ENCODE measurements at regions not wholly inside any gene's neighbourhood (a gene's known extent, or its start where the extent isn't known, plus 50 kb on each side); places are given as distances from the start of the nearest gene placed in this dataset.
"Not testable (repeated sequence)": the region's sequence is repeated elsewhere in the genome, so short reads cannot be mapped to it uniquely, and the experiment has no call there.

DNA sequence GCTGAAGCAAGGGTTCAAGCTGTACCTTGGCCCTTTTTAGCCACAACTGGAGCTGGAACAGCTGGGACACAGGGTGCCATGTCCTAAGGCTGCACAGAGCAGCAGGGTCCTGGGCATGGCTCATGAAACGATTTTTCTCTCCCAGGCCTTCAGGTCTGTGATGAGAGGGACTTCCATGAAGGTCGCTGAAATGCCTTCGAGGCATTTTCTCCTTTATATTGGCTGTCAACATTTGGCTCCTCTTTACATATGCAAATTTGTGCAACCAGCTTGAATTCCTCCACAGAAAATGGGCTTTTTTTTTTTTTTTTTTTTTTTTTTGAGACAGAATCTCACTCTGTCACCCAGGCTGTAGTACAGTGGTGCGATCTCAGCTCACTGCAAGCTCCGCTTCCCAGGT, 430.8 kb downstream of the PCDH11X start:
- Histone ChIP-seq H3K4me1 (ENCODE audit: control insufficient read depth in 4 of 4, insufficient read depth in 4 of 4, low read length in 3 of 4) (no peaks in the 10 kb centered on the region), H3K9me3 (ENCODE audit: control insufficient read depth in 4 of 4, low read length in 3 of 4) (peaks cover 0 to 5% (median 1%) of the 10 kb centered on the region in 4 donors), H3K4me3 (ENCODE audit: low read depth in 1 of 3, low read length in 3 of 3) (no peak overlapping the region), H3K27me3 (ENCODE audit: control insufficient read depth in 4 of 4, insufficient read depth in 4 of 4, low read length in 3 of 4) (no peaks in the 10 kb centered on the region), H3K27ac (ENCODE audit: low read depth in 1 of 2, low read length in 2 of 2) (no peak overlapping the region), H3K36me3 (ENCODE audit: control insufficient read depth in 4 of 4, insufficient read depth in 3 of 4, low read depth in 1 of 4, low read length in 3 of 4) (no peaks in the 10 kb centered on the region), H3K9ac (ENCODE audit: low read depth in 1 of 2, low read length in 2 of 2) (no peak overlapping the region)
- no peak for DNase-seq (ENCODE audit: low spot score)
- whole genome bisulfite sequencing: 70% methylated on average over 5 of the region's 5 CpGs
- no peak for TF ChIP-seq JUND (IDR thresholded peaks at IDR 0.05)

- no peak overlapping the region for H3K9ac ChIP-seq (ENCODE audit: low read depth in 1 of 2, low read length in 2 of 2)
- TF ChIP-seq, protein P1, sequence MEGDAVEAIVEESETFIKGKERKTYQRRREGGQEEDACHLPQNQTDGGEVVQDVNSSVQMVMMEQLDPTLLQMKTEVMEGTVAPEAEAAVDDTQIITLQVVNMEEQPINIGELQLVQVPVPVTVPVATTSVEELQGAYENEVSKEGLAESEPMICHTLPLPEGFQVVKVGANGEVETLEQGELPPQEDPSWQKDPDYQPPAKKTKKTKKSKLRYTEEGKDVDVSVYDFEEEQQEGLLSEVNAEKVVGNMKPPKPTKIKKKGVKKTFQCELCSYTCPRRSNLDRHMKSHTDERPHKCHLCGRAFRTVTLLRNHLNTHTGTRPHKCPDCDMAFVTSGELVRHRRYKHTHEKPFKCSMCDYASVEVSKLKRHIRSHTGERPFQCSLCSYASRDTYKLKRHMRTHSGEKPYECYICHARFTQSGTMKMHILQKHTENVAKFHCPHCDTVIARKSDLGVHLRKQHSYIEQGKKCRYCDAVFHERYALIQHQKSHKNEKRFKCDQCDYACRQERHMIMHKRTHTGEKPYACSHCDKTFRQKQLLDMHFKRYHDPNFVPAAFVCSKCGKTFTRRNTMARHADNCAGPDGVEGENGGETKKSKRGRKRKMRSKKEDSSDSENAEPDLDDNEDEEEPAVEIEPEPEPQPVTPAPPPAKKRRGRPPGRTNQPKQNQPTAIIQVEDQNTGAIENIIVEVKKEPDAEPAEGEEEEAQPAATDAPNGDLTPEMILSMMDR (IDR thresholded peaks at IDR 0.05; ENCODE audit: low read depth, low read length, missing input control): no peak
- TF ChIP-seq REST (IDR thresholded peaks at IDR 0.05): no peak
- TF ChIP-seq ZBTB33 (IDR thresholded peaks at IDR 0.05): no peak
- TF ChIP-seq NR2F2 (IDR thresholded peaks at IDR 0.05): no peak
- TF ChIP-seq YY1 (IDR thresholded peaks at IDR 0.05): no peak
- TF ChIP-seq SP1 (IDR thresholded peaks at IDR 0.05): no peak
- no peak for TF ChIP-seq FOXA2 (IDR thresholded peaks at IDR 0.05)
- TF ChIP-seq GABPA (IDR thresholded peaks at IDR 0.05 in 1 of 2, conservative IDR thresholded peaks at IDR 0.05 in 1 of 2): no peak
- no peak for TF ChIP-seq HNF4G (IDR thresholded peaks at IDR 0.05)
- H3K27ac ChIP-seq (ENCODE audit: low read depth in 1 of 2, low read length in 2 of 2): no peak overlapping the region
- H3K9me3 ChIP-seq (ENCODE audit: control insufficient read depth in 4 of 4, low read length in 3 of 4): peaks cover 0 to 5% (median 1%) of the 10 kb centered on the region in 4 donors
- 64% methylated on average over 2 of the region's 2 CpGs for WGBS
- no peaks in the 10 kb centered on the region for H3K27me3 ChIP-seq (ENCODE audit: control insufficient read depth in 4 of 4, insufficient read depth in 4 of 4, low read length in 3 of 4)
- H3K4me1 ChIP-seq (ENCODE audit: control insufficient read depth in 4 of 4, insufficient read depth in 4 of 4, low read length in 3 of 4): no peaks in the 10 kb centered on the region
- DNase-seq (ENCODE audit: low spot score): no peak
- H3K36me3 ChIP-seq (ENCODE audit: control insufficient read depth in 4 of 4, insufficient read depth in 3 of 4, low read depth in 1 of 4, low read length in 3 of 4): no peaks in the 10 kb centered on the region
- no peak overlapping the region for H3K4me3 ChIP-seq (ENCODE audit: low read depth in 1 of 3, low read length in 3 of 3)
These were observed 434.6 kb downstream of the PCDH11X start for GRCh38 chrX:92213786-92214185.

- not testable (repeated sequence) for H3K9ac ChIP-seq (ENCODE audit: low read depth in 1 of 2, low read length in 2 of 2); H3K27ac ChIP-seq (ENCODE audit: low read depth in 1 of 2, low read length in 2 of 2); H3K4me1 ChIP-seq (ENCODE audit: control insufficient read depth in 4 of 4, insufficient read depth in 4 of 4, low read length in 3 of 4); H3K36me3 ChIP-seq (ENCODE audit: control insufficient read depth in 4 of 4, insufficient read depth in 3 of 4, low read depth in 1 of 4, low read length in 3 of 4); H3K27me3 ChIP-seq (ENCODE audit: control insufficient read depth in 4 of 4, insufficient read depth in 4 of 4, low read length in 3 of 4); H3K4me3 ChIP-seq (ENCODE audit: low read depth in 1 of 3, low read length in 3 of 3); H3K9me3 ChIP-seq (ENCODE audit: control insufficient read depth in 4 of 4, low read length in 3 of 4); DNase-seq (ENCODE audit: low spot score)
- WGBS: 95% methylated on average over 21 of the region's 21 CpGs
These were observed 435.8 kb downstream of the PCDH11X start for GRCh38 chrX:92215011-92215410.

Data from liver (tissue), 8 donors.